Lower leg skin (tissue), 3 donors: ENCODE measurements at regions not wholly inside any gene's neighbourhood (a gene's known extent, or its start where the extent isn't known, plus 50 kb on each side); places are given as distances from the start of the nearest gene placed in this dataset.

Experiments used
- POLR2A ChIP-seq, 2 donors: fragments of 450-650 bp; IDR thresholded peaks; one replicate each; pipeline ENCODE4 v1.6.1; 2016 to 2017; ENCODE audit warnings: antibody characterized with exemption in 2 of 2, mild to moderate bottlenecking in 1 of 2, moderate library complexity in 1 of 2
- TF ChIP-seq, protein P1 (sequence below), 3 donors: fragments of 450-650 bp; IDR thresholded peaks; one replicate each; pipeline ENCODE4 v1.5.1; 2016; ENCODE audit warnings: antibody characterized with exemption in 3 of 3, mild to moderate bottlenecking in 3 of 3, moderate library complexity in 2 of 3

DNA sequence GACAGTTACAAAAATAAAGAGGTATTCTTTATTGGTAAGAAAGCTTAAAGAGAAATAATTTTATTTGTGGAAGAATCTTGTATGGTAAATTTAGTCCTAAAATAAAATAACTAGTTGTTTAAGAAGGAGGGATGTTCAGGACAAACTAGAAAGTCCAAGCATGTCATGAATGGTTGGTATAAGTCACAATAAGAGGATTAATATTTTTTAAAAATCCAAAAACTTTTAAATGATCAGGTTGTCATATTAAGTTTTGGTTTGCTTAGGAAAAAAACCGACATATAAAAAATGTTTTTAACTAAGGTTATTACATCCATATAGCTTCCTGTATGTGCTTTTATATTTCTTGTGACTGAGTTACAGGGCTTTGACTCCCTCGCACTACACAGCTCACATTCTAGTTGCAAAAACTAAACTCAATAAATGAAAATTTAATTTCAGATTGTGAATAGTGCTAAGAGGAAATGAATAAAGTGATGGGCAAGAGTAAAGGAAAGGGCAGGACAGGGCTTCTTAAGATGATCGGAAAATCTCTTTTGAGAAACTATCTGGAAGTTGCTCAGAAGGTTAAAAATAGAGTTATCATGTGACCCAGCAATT is 80.7 kb upstream of the METAP2 start:
- TF ChIP-seq POLR2A (IDR thresholded peaks at IDR 0.05) = no peak
- TF ChIP-seq, protein P1, sequence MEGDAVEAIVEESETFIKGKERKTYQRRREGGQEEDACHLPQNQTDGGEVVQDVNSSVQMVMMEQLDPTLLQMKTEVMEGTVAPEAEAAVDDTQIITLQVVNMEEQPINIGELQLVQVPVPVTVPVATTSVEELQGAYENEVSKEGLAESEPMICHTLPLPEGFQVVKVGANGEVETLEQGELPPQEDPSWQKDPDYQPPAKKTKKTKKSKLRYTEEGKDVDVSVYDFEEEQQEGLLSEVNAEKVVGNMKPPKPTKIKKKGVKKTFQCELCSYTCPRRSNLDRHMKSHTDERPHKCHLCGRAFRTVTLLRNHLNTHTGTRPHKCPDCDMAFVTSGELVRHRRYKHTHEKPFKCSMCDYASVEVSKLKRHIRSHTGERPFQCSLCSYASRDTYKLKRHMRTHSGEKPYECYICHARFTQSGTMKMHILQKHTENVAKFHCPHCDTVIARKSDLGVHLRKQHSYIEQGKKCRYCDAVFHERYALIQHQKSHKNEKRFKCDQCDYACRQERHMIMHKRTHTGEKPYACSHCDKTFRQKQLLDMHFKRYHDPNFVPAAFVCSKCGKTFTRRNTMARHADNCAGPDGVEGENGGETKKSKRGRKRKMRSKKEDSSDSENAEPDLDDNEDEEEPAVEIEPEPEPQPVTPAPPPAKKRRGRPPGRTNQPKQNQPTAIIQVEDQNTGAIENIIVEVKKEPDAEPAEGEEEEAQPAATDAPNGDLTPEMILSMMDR (IDR thresholded peaks at IDR 0.05) = no peak
